DMS153 treated with DMSO at 0.1 percent for 48 hours (cell line): ENCODE measurements at regions not wholly inside any gene's neighbourhood (a gene's known extent, or its start where the extent isn't known, plus 50 kb on each side); places are given as distances from the start of the nearest gene placed in this dataset.
"Not testable (repeated sequence)": the region's sequence is repeated elsewhere in the genome, so short reads cannot be mapped to it uniquely, and the experiment has no call there.

ENCODE experiments used
- DNase-seq: peaks from one replicate; lab custom pipeline; 2025; ENCODE audit not compliant: unreplicated experiment; lab: John Stamatoyannopoulos, UW

DNA sequence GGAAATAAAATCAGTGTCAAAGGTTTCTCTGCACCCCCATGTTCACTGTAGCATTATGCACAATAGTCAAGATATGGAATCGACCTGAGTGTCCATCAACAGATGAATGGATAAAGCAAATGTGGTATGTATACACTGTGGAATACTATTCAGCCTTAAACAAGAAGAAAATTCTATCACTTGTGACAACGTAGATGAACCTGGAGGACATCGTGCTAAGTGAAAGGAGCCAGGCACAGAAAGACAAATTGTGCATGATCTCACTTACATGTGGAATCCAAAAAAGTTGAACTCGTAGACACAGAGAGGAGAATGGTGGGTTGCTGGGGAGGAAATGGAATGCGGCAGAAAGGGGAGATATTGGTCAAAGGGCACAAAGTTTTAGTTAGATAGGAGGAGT is 136.3 kb upstream of the ESR1 start:
- DNase-seq, result no peak

DNA sequence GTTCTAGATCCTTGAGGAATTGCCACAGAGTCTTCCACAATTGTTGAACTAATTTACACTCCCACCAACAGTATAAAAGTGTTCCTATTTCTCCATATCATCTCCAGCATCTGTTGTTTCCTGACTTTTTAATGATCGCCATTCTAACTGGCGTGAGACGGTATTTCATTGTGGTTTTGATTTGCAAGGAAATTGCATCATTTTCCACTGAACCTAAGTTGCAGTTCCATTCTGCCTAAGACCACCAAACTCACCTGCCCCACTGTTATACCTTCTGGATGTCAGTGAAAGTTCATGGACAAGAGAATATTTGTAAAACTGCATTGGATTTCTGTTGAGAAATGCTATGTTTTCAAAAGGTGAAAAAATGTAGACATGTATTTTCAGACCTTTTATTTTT is 132.9 kb upstream of the ESR1 start:
- DNase-seq, result no peak

DNA sequence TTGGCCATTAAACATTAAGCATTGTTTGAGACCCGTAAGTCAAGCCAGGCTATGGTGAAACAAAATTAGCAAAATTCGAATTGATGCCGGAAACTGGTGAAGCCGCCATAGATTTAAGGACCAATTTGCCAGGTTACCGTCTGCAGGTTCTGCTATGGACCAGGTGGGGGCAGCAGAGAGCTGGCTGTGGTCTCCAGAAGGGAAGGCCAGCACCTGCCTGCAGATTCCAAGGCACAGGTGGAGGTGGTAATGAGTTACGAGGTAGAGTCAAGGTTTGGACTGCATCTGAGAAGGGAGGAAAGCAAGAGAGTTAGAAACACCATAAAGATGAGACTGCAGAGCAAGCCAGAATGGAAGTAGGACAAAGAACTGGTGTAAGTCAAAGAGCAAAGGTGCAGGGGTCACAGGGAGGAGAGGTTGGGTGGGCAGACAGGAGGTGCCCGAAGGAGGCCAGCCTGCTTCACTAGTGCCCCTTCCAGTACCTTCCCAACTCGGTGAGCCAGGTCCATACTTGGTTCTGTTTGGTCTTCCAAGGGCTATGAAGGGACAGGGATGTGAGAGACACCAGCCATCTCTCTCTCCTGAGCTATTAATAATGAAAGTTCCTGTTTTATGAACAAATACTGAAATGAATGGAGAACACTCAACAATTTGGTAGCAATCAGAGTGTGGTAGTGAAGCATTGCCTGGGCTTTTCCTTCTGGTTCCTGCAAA is 131.6 kb upstream of the ESR1 start:
- peak; percentile 48 for DNase-seq

DNA sequence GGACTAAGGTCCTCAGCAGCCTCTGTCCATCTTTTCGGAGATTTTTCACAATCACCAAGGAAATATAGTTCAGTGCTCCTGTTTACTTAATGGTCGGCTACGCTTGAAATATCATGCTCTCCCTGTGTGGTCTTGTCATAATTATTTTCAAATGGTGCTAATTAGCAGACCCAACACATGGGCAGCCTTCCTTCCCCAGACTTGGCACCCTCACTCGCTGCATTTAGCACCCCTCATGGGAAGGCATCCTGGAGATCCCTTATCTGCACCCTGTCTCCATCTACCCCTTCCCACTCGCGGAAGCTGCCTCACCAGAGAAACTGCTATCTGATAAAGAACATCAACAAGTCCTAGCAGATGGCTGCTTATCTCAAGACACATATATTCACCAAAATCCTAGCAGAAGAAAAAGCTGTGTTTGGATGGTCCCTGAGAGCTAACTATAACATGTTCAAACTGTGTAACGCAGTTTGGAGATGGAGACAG is 131.0 kb upstream of the ESR1 start:
- no peak for DNase-seq

DNA sequence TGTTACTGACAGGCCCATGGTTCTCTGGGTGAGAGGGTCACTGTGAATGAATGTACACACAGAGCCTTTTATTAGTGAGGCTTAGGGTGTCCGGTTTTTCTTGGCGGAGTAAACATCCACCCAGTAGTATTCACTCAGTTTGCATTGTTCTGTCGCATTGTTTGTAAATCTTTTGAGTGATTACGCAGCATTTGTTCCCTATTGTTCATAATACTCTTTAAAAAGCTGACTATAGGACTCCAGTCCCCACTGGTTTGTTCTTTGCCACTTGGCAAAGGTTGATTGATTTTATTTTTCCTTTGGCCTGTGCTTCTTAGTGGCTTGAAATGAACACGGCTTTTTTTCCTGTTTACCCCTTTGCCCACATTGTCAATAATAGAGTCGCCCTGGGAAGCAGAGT is 130.1 kb upstream of the ESR1 start:
- DNase-seq, result no peak

DNA sequence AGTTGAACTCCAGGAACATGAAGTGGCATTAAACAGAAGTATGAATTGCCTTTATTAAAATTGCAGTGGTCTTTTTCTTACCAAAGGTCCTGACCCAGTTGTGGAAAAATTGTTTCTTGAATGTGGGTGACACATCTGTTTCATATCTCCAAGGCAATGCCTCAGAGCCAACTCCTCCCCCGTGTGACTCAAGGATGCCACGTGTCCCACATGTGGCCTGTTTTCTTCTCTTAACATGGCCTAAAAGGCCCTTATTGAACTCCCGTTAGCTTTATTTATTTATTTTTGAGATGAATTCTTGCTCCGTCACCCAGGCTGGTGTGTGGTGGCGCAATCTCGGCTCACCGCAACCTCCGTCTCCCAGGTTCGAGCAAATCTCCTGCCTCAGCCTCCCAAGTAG is 128.4 kb upstream of the ESR1 start:
- DNase-seq, result no peak

DNA sequence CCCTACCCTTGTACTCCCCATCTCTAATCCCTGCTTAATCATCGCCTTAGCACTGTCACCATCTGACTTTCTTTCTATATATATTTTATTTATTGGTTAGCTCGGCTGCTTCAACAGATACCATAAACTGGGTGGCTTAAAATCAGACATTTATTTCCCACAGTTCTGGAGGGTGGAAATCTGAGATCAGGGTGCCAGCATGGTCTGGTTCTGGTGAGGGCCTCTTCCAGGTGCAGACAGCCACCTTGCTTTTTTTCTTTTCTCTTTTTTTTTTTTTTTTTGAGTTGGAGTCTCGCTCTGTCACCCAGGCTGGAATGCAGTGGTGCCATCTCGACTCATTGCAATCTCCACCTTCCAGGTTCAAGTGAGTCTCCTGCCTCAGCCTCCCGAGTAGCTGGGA is 127.5 kb upstream of the ESR1 start:
- no peak for DNase-seq

DNA sequence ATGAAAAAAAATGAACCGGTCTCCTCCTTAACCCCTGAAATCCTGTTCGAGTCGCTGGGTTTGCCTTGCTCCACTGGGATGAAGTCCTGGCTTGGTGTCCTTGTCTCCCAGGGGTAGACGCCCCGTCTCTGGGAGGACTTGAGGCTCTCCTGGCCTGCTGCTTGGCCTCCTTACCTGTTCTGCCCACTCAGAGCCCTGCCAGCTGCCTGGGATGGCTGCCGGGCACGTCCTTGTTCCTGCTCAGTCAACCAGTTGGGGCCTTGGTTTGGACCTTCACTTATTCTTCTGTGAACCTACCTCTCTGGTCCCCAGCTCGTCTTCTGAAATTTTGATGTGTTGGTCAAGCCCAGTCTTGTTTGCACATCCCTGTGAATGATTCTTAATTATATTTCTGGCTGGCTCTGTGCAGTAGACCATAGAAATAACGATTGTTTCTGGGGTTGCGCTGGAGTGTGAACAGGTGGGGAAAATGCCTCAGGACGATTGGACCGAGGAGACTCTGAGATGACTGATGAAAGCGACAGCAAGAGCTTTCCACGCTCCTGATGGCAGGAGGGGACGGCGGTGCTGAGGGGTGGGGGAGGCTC is 126.5 kb upstream of the ESR1 start:
- no peak for DNase-seq

DNA sequence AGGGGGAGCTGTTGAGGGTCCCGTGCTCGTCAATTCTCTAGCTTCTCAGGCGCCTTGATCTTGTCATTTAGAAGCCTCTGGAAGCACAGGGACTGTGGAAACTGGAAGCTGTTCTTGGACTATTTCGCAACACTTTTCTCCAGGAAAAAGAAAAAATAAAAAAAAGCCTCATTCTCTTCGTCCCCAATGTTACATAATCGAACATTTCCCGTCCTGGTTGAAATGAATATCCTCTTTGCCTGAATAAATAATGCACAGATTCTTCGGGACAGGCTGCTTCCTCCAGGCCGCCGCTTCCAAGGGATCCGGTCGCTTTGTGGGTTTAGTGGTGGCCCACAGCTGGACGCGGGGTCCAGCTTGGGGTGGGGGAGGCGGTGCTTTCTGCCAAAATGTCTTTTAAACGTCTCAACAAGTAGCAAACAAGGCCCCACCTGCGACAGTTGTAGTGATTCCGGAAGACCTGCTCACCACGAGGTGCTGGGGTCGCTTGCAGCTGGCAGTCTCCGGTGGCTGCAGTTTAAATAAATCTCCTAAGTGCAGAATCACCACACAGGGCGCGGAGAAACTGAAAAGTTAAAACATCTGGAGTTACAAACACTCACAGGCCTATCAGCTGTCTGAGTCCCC is 125.9 kb upstream of the ESR1 start:
- DNase-seq, result no peak

DNA sequence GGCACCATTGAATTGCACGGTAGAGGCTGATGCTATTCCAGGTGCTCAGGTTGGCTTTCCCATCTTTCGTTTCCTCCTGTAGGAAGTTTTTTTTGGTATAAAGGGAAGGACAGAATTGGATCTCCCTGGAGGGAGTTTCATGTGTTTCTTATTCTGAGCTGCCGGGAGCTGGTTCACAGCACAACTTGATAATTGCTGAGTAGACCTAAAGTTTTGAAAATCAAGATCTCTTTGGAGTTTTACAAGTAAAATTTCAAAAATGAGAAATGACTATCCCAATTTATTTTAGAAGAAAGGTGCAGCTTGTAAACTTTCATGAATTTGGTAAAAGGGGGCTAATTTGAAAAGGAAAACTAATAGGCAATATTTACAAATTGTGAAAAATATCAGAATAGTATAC is 125.2 kb upstream of the ESR1 start:
- DNase-seq, result no peak

DNA sequence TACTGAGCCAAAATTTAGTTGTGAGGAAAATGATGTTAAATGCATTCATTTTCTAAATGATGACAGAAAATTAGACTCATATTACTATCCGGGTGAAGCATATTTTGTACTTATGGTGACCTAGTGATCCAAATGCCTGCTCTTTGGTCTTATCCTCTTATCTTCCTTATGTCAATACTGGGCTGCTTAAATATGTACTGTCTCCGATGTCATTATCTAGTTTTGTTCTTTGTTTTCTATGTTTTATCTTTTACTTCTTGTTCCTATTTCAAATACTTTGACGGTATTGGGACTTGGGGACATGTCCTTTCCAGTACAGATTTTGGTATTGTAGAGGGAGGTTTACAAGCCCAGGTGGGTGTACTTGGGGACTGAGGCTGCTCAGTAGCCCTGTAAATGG is 124.6 kb upstream of the ESR1 start:
- no peak for DNase-seq

DNA sequence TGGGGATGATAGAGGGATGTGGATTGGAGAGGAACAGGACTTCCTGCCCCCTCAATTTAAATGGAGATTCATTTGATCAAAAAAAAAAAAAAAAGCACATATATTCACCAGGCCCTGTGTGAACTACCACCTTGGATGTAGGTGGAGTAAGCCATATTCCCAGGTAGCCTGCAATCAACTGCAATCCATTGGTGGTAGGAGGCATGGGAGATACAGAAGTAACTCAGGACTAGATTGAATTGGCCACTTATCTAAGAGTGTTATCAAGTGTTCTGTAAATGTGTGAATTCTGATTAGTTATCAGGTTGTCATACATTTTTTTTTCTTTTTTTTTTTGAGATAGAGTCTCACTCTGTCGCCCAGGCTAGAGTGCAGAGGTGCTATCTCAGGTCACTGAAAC is 124.1 kb upstream of the ESR1 start:
- no peak for DNase-seq

DNA sequence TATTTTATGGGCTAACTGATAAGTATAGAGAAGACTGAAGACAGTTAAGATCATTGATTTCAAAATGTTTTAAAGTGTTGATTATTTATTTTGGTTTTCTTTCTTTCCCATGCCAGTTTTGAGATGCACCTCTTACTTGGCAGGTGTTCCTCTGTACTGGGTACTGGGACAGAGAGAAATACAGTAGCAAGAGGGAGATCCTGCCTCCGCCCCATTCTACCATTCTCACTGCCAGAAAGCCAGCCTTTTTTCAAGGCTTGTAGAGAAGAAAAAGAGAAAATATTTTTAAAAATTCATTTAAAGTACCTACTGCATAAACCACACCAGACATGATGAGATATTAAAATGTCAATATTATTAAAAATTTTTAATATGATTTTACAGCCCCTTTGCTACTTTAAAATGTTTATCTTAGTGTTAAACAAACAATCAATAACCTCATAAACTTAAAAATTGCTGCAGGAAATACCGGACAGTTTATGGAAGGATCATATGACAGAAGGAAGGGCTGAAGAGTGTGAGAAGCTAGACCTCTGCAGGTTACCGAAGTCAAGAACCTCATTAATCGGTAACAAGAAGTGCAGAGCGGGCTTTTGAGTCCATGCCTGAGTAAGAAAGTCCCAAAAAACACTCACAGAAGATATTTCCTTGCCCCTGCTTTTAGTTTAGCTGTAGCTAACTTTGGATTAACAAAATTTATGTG is 117.8 kb upstream of the ESR1 start:
- DNase-seq, result no peak

DNA sequence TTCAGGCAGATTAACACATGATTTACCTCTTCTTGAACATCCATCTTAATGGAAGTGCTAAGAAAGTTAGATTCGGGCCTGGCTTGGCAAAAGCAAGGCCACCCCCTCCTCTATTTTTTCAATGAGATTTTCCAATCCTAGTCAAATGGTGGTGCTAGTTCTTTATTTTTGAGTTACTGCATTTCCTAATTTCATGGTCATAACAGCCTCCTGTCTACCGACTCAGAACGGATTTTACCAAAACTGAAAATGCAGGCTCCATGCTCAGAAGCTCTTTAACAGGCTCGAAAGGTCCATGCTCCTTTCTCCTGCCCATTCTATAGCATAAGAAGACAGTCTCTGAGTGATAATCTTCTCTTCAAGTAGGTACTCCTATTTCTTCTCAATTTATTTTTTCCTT is 117.2 kb upstream of the ESR1 start:
- DNase-seq, result no peak

DNA sequence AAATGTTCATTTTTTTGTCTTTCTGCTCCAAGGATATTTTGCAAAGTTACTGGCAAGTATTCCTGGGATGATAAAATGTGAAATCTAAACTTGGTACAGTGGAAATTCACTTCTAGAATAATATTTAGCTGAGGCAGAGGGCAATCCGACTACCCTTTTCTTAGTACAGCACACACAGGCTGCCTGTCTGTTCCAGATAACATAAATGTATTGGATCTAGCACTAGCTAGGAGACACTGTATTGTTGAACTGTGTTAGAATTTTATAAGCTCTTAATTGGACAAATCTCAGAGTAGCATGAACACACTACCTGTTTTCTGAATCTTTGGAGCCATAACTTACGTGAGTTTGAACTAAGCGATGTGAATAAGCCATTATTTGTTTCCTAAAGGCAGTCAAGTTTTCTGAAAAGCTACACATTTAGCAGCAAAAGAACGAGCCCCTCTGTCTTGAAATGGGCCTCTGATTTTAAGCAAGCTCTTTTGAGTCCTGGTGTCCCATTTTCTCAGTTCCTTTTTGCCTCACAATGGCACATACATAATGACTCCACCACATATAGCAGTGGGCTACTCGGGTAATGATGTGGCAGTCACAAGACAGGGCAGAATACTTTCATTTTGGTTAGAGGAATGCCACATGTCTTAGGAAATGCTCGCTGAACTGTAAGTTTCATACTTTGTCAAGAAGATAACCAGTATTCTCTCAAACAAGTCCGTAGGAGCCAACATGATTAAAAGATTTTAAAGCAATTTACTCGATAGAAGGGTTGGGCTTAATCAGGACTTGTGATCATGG is 116.5 kb upstream of the ESR1 start:
- DNase-seq, result no peak

DNA sequence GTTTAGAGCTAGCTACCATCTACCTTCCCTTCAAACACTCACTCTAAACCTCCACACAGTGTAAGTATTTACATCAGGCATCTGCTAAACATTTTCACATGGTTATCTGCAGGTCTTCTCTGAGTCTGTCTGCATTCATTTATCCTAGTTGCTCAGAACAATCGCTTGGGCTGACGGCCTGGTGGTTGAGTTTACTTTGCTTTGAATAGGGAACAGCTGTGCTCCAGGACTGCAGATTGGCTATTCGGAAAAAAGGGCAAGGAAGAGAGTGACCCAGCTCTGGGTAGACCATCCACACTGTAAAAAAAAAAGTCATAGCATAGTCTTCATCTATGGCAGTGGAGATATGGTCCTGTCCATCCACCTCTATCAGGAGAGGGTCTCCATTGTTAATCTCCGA is 115.3 kb upstream of the ESR1 start:
- no peak for DNase-seq

DNA sequence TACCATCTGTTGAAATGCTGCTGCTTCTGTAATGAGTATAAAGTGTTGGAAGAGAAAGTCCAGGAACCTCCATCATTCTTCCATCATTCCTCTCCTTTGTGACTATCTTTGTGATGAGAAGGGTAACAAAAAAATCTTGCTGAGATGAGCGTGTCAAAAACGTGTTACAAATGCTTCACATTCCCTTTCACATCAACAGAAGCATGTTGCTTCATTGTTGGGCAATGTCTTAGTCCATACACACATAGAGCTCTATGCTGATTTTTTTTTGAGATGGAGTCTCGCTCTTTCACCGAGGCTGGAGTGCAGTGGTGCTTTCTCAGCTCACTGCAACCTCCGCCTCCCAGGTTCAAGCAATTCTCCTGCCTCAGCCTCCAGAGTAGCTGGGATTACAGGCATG is 114.1 kb upstream of the ESR1 start:
- DNase-seq, result no peak

DNA sequence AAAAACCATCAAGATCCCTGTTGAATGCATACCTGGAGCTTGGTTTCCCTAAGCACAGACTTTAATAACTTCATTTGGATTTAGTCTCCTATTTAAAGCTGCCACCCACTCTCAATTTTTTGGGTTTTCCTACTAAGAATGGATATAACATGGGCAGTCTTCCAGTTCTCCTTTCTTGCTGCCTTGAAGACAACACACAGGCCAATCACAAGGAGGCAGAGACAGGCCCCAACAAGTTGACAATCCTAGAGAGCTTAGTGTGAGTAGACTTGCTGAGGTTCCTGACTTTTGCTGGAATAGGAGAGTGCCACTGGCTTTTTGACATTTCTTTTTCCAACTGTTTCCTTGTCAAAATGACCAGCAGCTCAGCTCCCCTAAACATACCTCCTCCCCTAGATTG is 112.3 kb upstream of the ESR1 start:
- DNase-seq, result no peak

DNA sequence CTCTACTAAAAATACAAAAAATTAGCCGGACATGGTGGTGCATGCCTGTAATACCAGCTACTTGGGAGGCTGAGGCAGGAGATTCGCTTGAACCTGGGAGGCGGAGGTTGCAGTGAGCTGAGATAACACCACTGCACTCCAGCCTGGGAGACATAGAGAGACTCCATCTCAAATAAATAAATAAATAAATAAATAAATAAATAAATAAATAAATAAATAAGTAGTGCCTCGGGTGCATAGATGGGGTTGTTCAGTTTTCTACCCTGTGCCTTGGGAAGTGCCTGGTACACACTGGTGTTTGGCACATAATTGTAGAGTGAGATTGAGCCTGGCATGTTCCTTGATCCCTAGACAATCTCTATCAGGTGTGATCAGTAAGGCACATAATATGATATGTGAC is 111.2 kb upstream of the ESR1 start:
- not testable (repeated sequence) for DNase-seq

DNA sequence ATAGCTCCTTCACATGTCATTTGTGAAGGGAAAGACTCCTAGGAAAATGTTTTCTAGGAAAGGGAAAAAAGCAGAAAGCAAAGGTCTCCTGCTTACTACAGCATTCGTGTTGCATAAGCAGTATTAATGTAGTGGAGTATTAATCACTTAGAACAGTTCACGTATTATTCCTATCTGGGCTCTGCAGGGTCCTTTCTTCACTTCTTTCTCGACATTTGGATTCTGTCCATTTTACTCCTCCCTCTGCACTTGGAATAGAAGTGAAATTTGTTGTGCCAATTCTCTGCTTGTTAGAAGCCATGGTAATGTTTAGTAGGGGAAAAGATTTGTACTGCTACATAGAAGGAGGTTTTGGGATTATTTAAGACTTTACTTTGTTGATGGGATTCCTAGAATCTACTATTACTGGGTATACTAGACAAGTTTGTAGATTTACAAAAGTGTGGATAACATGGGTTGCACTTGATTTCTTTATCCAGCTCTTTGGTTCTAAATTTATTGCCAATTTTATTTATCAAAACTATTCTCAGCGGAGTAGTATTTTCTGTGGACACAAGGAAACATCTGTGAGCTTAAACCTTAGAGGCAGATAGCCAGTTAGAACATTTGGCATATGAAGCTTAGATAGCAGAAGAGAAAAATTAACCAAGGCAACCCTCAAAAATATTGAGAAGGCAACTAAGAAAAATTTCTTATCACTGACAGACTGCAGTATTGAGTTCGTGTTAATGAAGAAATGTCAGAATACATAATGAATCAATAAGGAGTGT is 108.4 kb upstream of the ESR1 start:
- no peak for DNase-seq
